H1 (cell line): ENCODE measurements at regions not wholly inside any gene's neighbourhood (a gene's known extent, or its start where the extent isn't known, plus 50 kb on each side); places are given as distances from the start of the nearest gene placed in this dataset.

ENCODE experiments used
- CTCF ChIA-PET: fragments of 300-600 bp; sonication (Branson Sonifier 250); formaldehyde crosslinking; loops from one replicate; lab custom pipeline; 2021; ENCODE audit not compliant: partially characterized antibody; lab: Charles Lee
- POLR2A ChIA-PET: fragments of 300-600 bp; sonication (Branson Sonifier 250); formaldehyde crosslinking; loops from one replicate; lab custom pipeline; 2021; ENCODE audit warnings: inconsistent platforms; ENCODE audit not compliant: partially characterized antibody; lab: Charles Lee
- DNase-seq, 2 experiments: peaks; one replicate each; pipeline versions ENCODE4 v3.0.0 to v3.0.0-alpha.2; 2010 to 2022; ENCODE audit warnings: low spot score in 2 of 2, low read depth in 1 of 2, mixed read lengths in 1 of 2
- FAIRE-seq: peaks from 2 replicates; lab custom pipeline; 2011; peaks lifted over from hg19 to GRCh38; lab: Jason Lieb, UNC
- H2AFZ ChIP-seq: 2 replicates; pipeline ENCODE4 v1.8.1; 2012; ENCODE audit warnings: low read length, inconsistent platforms
- H2AK5ac ChIP-seq: 2 replicates; pipeline ENCODE4 v1.6.1; 2013; ENCODE audit warnings: low read depth, low read length
- H2BK120ac ChIP-seq: replicated peaks from 2 replicates; pipeline ENCODE3; 2013; ENCODE audit warnings: low read depth, low read length, inconsistent platforms
- H2BK12ac ChIP-seq: 2 replicates; pipeline ENCODE4 v1.6.1; 2013; ENCODE audit warnings: low read depth, low read length
- H2BK15ac ChIP-seq: 2 replicates; pipeline ENCODE4 v1.6.1; 2013; ENCODE audit warnings: low read length
- H2BK20ac ChIP-seq: 2 replicates; pipeline ENCODE4 v1.6.1; 2013; ENCODE audit warnings: low read length
- H2BK5ac ChIP-seq: 2 replicates; pipeline ENCODE4 v1.6.1; 2013; ENCODE audit warnings: low read depth, low read length
- H3K14ac ChIP-seq: 2 replicates; pipeline ENCODE4 v1.6.1; 2013; ENCODE audit warnings: inconsistent platforms; ENCODE audit not compliant: insufficient read length
- H3K18ac ChIP-seq: 2 replicates; pipeline ENCODE4 v1.6.1; 2013; ENCODE audit warnings: low read length; ENCODE audit errors: extremely low read depth
- H3K23ac ChIP-seq: 2 replicates; pipeline ENCODE4 v1.6.1; 2013; ENCODE audit warnings: inconsistent platforms; ENCODE audit not compliant: insufficient read length
- H3K23me2 ChIP-seq: 2 replicates; pipeline ENCODE4 v1.6.1; 2013; ENCODE audit warnings: low read depth, low read length
- H3K27ac ChIP-seq: 2 replicates; pipeline ENCODE4 v1.6.1; 2011; ENCODE audit warnings: low read depth, low read length, inconsistent platforms
- H3K27me3 ChIP-seq, 4 experiments: replicated peaks in 1 of 4; 1 replicate in 1 of 4; 2 replicates in 3 of 4; pipeline versions ENCODE4 v1.6.1 to v1.8.1; 2011 to 2013; ENCODE audit warnings: low read length in 3 of 4, mild to moderate bottlenecking in 3 of 4, inconsistent platforms in 2 of 4, mixed read lengths in 2 of 4, moderate library complexity in 1 of 4; ENCODE audit not compliant: control insufficient read depth in 3 of 4, insufficient read depth in 3 of 4; ENCODE audit errors: extremely low read depth in 1 of 4
- H3K36me3 ChIP-seq, 4 experiments: 2 replicates each; pipeline versions ENCODE4 v1.6.1 to v1.8.1; 2011 to 2013; ENCODE audit warnings: mild to moderate bottlenecking in 4 of 4, low read length in 3 of 4, moderate library complexity in 2 of 4, control low read depth in 1 of 4, inconsistent platforms in 1 of 4; ENCODE audit not compliant: insufficient read depth in 4 of 4, control insufficient read depth in 2 of 4
- H3K4ac ChIP-seq: replicated peaks from 2 replicates; pipeline ENCODE3; 2013; ENCODE audit warnings: low read length, low read depth, mixed read lengths, inconsistent platforms; ENCODE audit not compliant: insufficient read length
- H3K4me1 ChIP-seq, 4 experiments: replicated peaks in 1 of 4; 1 replicate in 1 of 4; 2 replicates in 3 of 4; pipeline versions ENCODE4 v1.6.1 to v1.8.1; 2011 to 2013; ENCODE audit warnings: low read length in 3 of 4, inconsistent platforms in 2 of 4, mixed read lengths in 1 of 4; ENCODE audit not compliant: insufficient read depth in 4 of 4, control insufficient read depth in 3 of 4
- H3K4me2 ChIP-seq, 2 experiments: 2 replicates each; pipeline versions ENCODE4 v1.6.1 to v1.8.1; 2011 to 2013; ENCODE audit warnings: low read depth in 2 of 2, low read length in 2 of 2, control low read depth in 1 of 2, inconsistent platforms in 1 of 2, mild to moderate bottlenecking in 1 of 2; ENCODE audit not compliant: insufficient read depth in 1 of 2
- H3K4me3 ChIP-seq, 4 experiments: fragments of 200-600, 300-600 bp in 1 of 4; sonication (generic), shearing (Covaris generic), sonication (Bioruptor Twin) in 1 of 4; 2 replicates each; pipeline versions ENCODE4 v1.5.1 to v1.8.1; 2011 to 2016; ENCODE audit warnings: low read length in 4 of 4, low read depth in 3 of 4, control low read depth in 2 of 4, inconsistent platforms in 2 of 4, mild to moderate bottlenecking in 2 of 4, mixed read lengths in 1 of 4, moderate library complexity in 1 of 4; ENCODE audit not compliant: insufficient read depth in 2 of 4; ENCODE audit errors: extremely low read depth in 1 of 4
- H3K56ac ChIP-seq: replicated peaks from 2 replicates; pipeline ENCODE3; 2013; ENCODE audit warnings: low read depth, mild to moderate bottlenecking, mixed read lengths, low read length, inconsistent platforms; ENCODE audit not compliant: insufficient read length
- H3K79me1 ChIP-seq: 2 replicates; pipeline ENCODE4 v1.6.1; 2013; ENCODE audit warnings: low read depth, low read length, control low read depth
- H3K79me2 ChIP-seq, 2 experiments: 2 replicates each; pipeline versions ENCODE4 v1.6.1 to v1.8.1; 2012 to 2013; ENCODE audit warnings: low read length in 2 of 2, mild to moderate bottlenecking in 2 of 2, inconsistent platforms in 1 of 2; ENCODE audit not compliant: insufficient read depth in 2 of 2, control insufficient read depth in 1 of 2
- H3K9ac ChIP-seq, 4 experiments: replicated peaks in 1 of 4; 1 replicate in 1 of 4; 2 replicates in 3 of 4; pipeline versions ENCODE4 v1.6.1 to v1.8.1; 2011 to 2013; ENCODE audit warnings: low read depth in 3 of 4, low read length in 3 of 4, control low read depth in 2 of 4, mild to moderate bottlenecking in 2 of 4, moderate library complexity in 2 of 4, inconsistent platforms in 1 of 4; ENCODE audit errors: extremely low read depth in 1 of 4
- H3K9me3 ChIP-seq, 2 experiments: 2 replicates each; pipeline versions ENCODE4 v1.6.1 to v1.8.1; 2012 to 2013; ENCODE audit warnings: mild to moderate bottlenecking in 2 of 2, moderate library complexity in 2 of 2, control low read depth in 1 of 2, inconsistent platforms in 1 of 2, low read depth in 1 of 2, low read length in 1 of 2, mixed read lengths in 1 of 2; ENCODE audit not compliant: insufficient read depth in 2 of 2
- H4K20me1 ChIP-seq, 2 experiments: replicated peaks in 1 of 2; 2 replicates each; pipeline versions ENCODE3 to v1.8.1; 2011 to 2013; ENCODE audit warnings: inconsistent platforms in 2 of 2, low read length in 2 of 2, mild to moderate bottlenecking in 1 of 2; ENCODE audit not compliant: insufficient read depth in 2 of 2, control insufficient read depth in 1 of 2
- H4K5ac ChIP-seq: 2 replicates; pipeline ENCODE4 v1.6.1; 2013; ENCODE audit warnings: low read length, low read depth, mixed read lengths, inconsistent platforms; ENCODE audit not compliant: insufficient read length
- H4K8ac ChIP-seq: 2 replicates; pipeline ENCODE4 v1.8.0; 2013; ENCODE audit warnings: mild to moderate bottlenecking, moderate library complexity, low read length, inconsistent platforms; ENCODE audit not compliant: insufficient read depth; ENCODE audit errors: extremely low read depth
- H4K91ac ChIP-seq: replicated peaks from 2 replicates; pipeline ENCODE3; 2013; ENCODE audit warnings: low read length, mixed read lengths, inconsistent platforms; ENCODE audit not compliant: insufficient read length
- ASH2L ChIP-seq: fragments of 200-600, 300-600 bp; sonication (generic); IDR thresholded peaks from one replicate; pipeline ENCODE4 v1.7.1; 2017; ENCODE audit warnings: low read length
- CBX8 ChIP-seq: fragments of 300-800, 300-1000 bp; sonication (generic); IDR thresholded peaks from 2 replicates; pipeline ENCODE4 v1.7.1; 2016; ENCODE audit warnings: low read depth, low read length, borderline replicate concordance
- CREB1 ChIP-seq: IDR thresholded peaks from 2 replicates; pipeline ENCODE4 v1.6.1; 2012; ENCODE audit warnings: inconsistent platforms
- EGR1 ChIP-seq: IDR thresholded peaks from 2 replicates; pipeline ENCODE4 v1.6.1; 2011; ENCODE audit warnings: low read depth, low read length, borderline replicate concordance
- EP300 ChIP-seq, 2 experiments: IDR thresholded peaks; 1 replicate in 1 of 2; 2 replicates in 1 of 2; pipeline ENCODE4 v1.6.1; 2011 to 2012; ENCODE audit warnings: low read depth in 2 of 2, low read length in 2 of 2, mild to moderate bottlenecking in 2 of 2, borderline replicate concordance in 1 of 2, inconsistent platforms in 1 of 2, moderate library complexity in 1 of 2
- EZH2 ChIP-seq: fragments of 200-600 bp; sonication (generic); IDR thresholded peaks from 2 replicates; pipeline ENCODE4 v1.7.1; 2012; ENCODE audit warnings: low read depth, mild to moderate bottlenecking, moderate library complexity, low read length, inconsistent platforms; ENCODE audit not compliant: severe bottlenecking
- GABPA ChIP-seq: IDR thresholded peaks from 2 replicates; pipeline ENCODE4 v1.6.1; 2011; ENCODE audit warnings: mild to moderate bottlenecking, low read length, moderate library complexity, borderline replicate concordance; ENCODE audit not compliant: insufficient read depth
- JUN ChIP-seq: IDR thresholded peaks from 2 replicates; pipeline ENCODE4 v1.6.1; 2011; ENCODE audit warnings: low read depth, mild to moderate bottlenecking, improper control_type of control experiment, low read length
- SP1 ChIP-seq: IDR thresholded peaks from 2 replicates; pipeline ENCODE4 v1.6.1; 2011; ENCODE audit warnings: low read depth, low read length
- SRF ChIP-seq: IDR thresholded peaks from 2 replicates; pipeline ENCODE4 v1.6.1; 2011; ENCODE audit warnings: mild to moderate bottlenecking, low read depth, low read length, moderate library complexity
- TCF12 ChIP-seq: IDR thresholded peaks from 2 replicates; pipeline ENCODE4 v1.6.1; 2011; ENCODE audit warnings: low read depth, mild to moderate bottlenecking, low read length
- YY1 ChIP-seq: IDR thresholded peaks from 2 replicates; pipeline ENCODE4 v1.6.1; 2011; ENCODE audit warnings: low read depth, mild to moderate bottlenecking, low read length
- TF ChIP-seq, protein P1 (sequence below): IDR thresholded peaks from 2 replicates; pipeline ENCODE4 v1.6.1; 2011; ENCODE audit warnings: low read depth, mild to moderate bottlenecking, low read length; ENCODE audit not compliant: insufficient read depth
- TF ChIP-seq, protein P2 (sequence below): IDR thresholded peaks from 2 replicates; pipeline ENCODE4 v1.6.1; 2012; ENCODE audit warnings: inconsistent platforms

DNA sequence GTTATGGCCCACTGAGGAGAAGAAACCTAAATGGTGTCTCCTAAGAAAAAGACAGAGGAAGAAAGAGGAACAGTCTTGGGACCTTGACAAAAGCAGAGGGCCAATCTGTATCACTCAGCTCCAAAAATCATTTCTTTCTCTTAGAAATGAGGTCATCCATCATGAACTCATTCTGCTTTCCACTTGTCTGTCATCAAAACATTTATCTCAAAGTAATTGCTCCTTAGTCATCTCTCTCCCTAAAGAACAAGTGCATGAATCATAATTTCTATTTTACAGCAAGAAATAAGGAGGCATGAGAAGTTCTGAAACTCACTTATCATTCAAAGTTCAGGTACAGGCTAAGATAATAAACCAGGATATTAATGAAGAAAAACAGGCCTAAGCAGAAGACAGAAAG lies 375.6 kb downstream of the KCNA4 start:
- DNase-seq (no peak), FAIRE-seq (no peak)
- H2AFZ ChIP-seq, result no peak overlapping the region
- H3K18ac ChIP-seq, result no peak overlapping the region
- no peak overlapping the region for H3K14ac ChIP-seq
- H3K4me3 ChIP-seq, result no peak overlapping the region
- no peak overlapping the region for H3K4ac ChIP-seq
- no peak overlapping the region for H2AK5ac ChIP-seq
- no peaks in the 10 kb centered on the region for H3K79me1 ChIP-seq
- no peak overlapping the region for H3K27ac ChIP-seq
- no peak overlapping the region for H4K8ac ChIP-seq
- no peaks in the 10 kb centered on the region for H3K36me3 ChIP-seq
- H3K23ac ChIP-seq, result no peak overlapping the region
- H3K9ac ChIP-seq, result no peak overlapping the region
- no peak overlapping the region for H4K5ac ChIP-seq
- POLR2A ChIA-PET, result no interaction called here
- no peaks in the 10 kb centered on the region for H4K20me1 ChIP-seq
- no peak overlapping the region for H4K91ac ChIP-seq
- H2BK5ac ChIP-seq, result no peak overlapping the region
- H3K4me2 ChIP-seq, result no peak overlapping the region
- no peaks in the 10 kb centered on the region for H3K27me3 ChIP-seq
- no peaks in the 10 kb centered on the region for H3K4me1 ChIP-seq
- H3K79me2 ChIP-seq, result no peaks in the 10 kb centered on the region
- no peak overlapping the region for H2BK15ac ChIP-seq
- H3K23me2 ChIP-seq, result no peaks in the 10 kb centered on the region
- H2BK20ac ChIP-seq, result no peak overlapping the region
- TF ChIP-seq CBX8, result no peak
- no peak for TF ChIP-seq GABPA
- no peak for TF ChIP-seq YY1
- TF ChIP-seq EP300 (IDR thresholded peaks at IDR 0.05; ENCODE audit: borderline replicate concordance in 1 of 2, low read depth in 2 of 2, low read length in 2 of 2), result no peak
- TF ChIP-seq, protein P1, sequence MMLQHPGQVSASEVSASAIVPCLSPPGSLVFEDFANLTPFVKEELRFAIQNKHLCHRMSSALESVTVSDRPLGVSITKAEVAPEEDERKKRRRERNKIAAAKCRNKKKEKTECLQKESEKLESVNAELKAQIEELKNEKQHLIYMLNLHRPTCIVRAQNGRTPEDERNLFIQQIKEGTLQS, result no peak
- no peak for TF ChIP-seq ASH2L
- no peak for TF ChIP-seq SRF
- TF ChIP-seq EZH2, result no peak
- no peak for TF ChIP-seq CREB1
- no peak for TF ChIP-seq EGR1
- TF ChIP-seq TCF12, result no peak
- TF ChIP-seq JUN, result no peak
- TF ChIP-seq SP1, result no peak
- TF ChIP-seq, protein P2, sequence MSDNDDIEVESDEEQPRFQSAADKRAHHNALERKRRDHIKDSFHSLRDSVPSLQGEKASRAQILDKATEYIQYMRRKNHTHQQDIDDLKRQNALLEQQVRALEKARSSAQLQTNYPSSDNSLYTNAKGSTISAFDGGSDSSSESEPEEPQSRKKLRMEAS, result no peak
- H3K9me3 ChIP-seq, result no peaks in the 10 kb centered on the region
- no peak overlapping the region for H3K56ac ChIP-seq
- no peak overlapping the region for H2BK120ac ChIP-seq
- CTCF ChIA-PET, result no interaction called here
- no peak overlapping the region for H2BK12ac ChIP-seq
